HepG2 (cell line): ENCODE measurements at regions not wholly inside any gene's neighbourhood (a gene's known extent, or its start where the extent isn't known, plus 50 kb on each side); places are given as distances from the start of the nearest gene placed in this dataset.

Source experiments
- ATAC-seq: fragments of 200-7000 bp; cut with Tn5 transposase; 3 replicates; pipeline ENCODE4 v1.9.1; 2020; ENCODE audit warnings: mild to moderate bottlenecking, moderate library complexity
- BruUV-seq: library from RNA; stranded (reverse); fragments of 400-500 nt; replicated peaks from 2 replicates; lab custom pipeline; 2021; lab: Mats Ljungman, UMichigan
- CTCF ChIA-PET: fragments of 300-600 bp; formaldehyde crosslinking; extraction: SDS; loops from one replicate; lab custom pipeline; 2021; ENCODE audit warnings: low total read pairs, inconsistent platforms, low intra/inter-chr PET ratio; lab: Yijun Ruan, JAX
- POLR2A ChIA-PET: fragments of 350-600 bp; sonication (Branson Sonifier 250); formaldehyde crosslinking; loops from one replicate; lab custom pipeline; 2020; ENCODE audit warnings: antibody characterized with exemption, inconsistent platforms; lab: Yijun Ruan, JAX
- DNase-seq: peaks from one replicate; pipeline ENCODE4 v3.0.0-alpha.2; 2015; ENCODE audit warnings: low spot score
- FAIRE-seq: peaks from 3 replicates; lab custom pipeline; 2011; peaks lifted over from hg19 to GRCh38; lab: Jason Lieb, UNC
- H2AFZ ChIP-seq: one replicate; pipeline ENCODE4 v1.6.1; 2011; ENCODE audit warnings: low read length, inconsistent platforms
- H3K27ac ChIP-seq: fragments of 300-600 bp; 3 replicates; pipeline ENCODE4 v1.8.0; 2011; ENCODE audit warnings: mixed run types, mild to moderate bottlenecking, mixed read lengths, low read length, inconsistent platforms; ENCODE audit not compliant: insufficient read depth; ENCODE audit errors: extremely low read length
- H3K27me3 ChIP-seq, 2 experiments: fragments of 200-600 bp in 1 of 2; 2 replicates in 1 of 2; 3 replicates in 1 of 2; pipeline versions ENCODE4 v1.6.0 to v1.8.0; 2011; ENCODE audit warnings: low read length in 2 of 2, mild to moderate bottlenecking in 2 of 2, moderate library complexity in 2 of 2, inconsistent platforms in 1 of 2; ENCODE audit not compliant: insufficient read depth in 2 of 2, control insufficient read depth in 1 of 2
- H3K36me3 ChIP-seq, 2 experiments: fragments of 200-600 bp in 1 of 2; replicated peaks in 1 of 2; 2 replicates in 1 of 2; 3 replicates in 1 of 2; pipeline versions ENCODE4 v1.5.1 to v1.8.0; 2011; ENCODE audit warnings: low read length in 2 of 2, inconsistent platforms in 1 of 2; ENCODE audit not compliant: insufficient read depth in 2 of 2, control insufficient read depth in 1 of 2
- H3K4me1 ChIP-seq: 2 replicates; pipeline ENCODE4 v1.5.1; 2012; ENCODE audit warnings: low read length, inconsistent platforms; ENCODE audit not compliant: insufficient read depth
- H3K4me2 ChIP-seq: 2 replicates; pipeline ENCODE4 v1.6.0; 2011; ENCODE audit warnings: low read depth, low read length, inconsistent platforms
- H3K4me3 ChIP-seq, 3 experiments: fragments of 200-600 bp in 1 of 3; sonication (generic), shearing (Covaris generic) in 1 of 3; replicated peaks in 1 of 3; 2 replicates each; pipeline ENCODE4 v1.5.1; 2011 to 2016; ENCODE audit warnings: low read length in 3 of 3, inconsistent platforms in 2 of 3, low read depth in 2 of 3, mild to moderate bottlenecking in 2 of 3, control low read depth in 1 of 3, mixed read lengths in 1 of 3; ENCODE audit not compliant: insufficient read depth in 1 of 3
- H3K79me2 ChIP-seq: one replicate; pipeline ENCODE4 v1.6.1; 2011; ENCODE audit warnings: low read length, inconsistent platforms; ENCODE audit not compliant: insufficient read depth
- H3K9ac ChIP-seq: 2 replicates; pipeline ENCODE4 v1.6.0; 2011; ENCODE audit warnings: mild to moderate bottlenecking, low read depth, low read length, inconsistent platforms; ENCODE audit not compliant: insufficient read depth
- H3K9me3 ChIP-seq: 2 replicates; pipeline ENCODE4 v1.5.1; 2012; ENCODE audit warnings: mild to moderate bottlenecking, low read length
- H4K20me1 ChIP-seq: 2 replicates; pipeline ENCODE4 v1.6.0; 2011; ENCODE audit warnings: inconsistent platforms, mild to moderate bottlenecking, low read length, moderate library complexity; ENCODE audit not compliant: insufficient read depth
- HOMEZ ChIP-seq: IDR thresholded peaks from 2 replicates; pipeline ENCODE4 v1.6.1; 2016; ENCODE audit warnings: low read depth
- NFKB2 ChIP-seq: sonication (generic); formaldehyde crosslinking; IDR thresholded peaks from 2 replicates; pipeline ENCODE4 v1.4.0; 2020; ENCODE audit warnings: missing genetic modification reagents, borderline replicate concordance
- RXRA ChIP-seq: sonication (generic); formaldehyde crosslinking; IDR thresholded peaks from 2 replicates; pipeline ENCODE4 v1.5.1; 2020; ENCODE audit warnings: missing genetic modification reagents
- ZNF441 ChIP-seq: sonication (generic); formaldehyde crosslinking; IDR thresholded peaks from 2 replicates; pipeline ENCODE4 v1.7.0; 2021; ENCODE audit warnings: missing genetic modification reagents, borderline replicate concordance
- WGBS: methylation state at CpG from one replicate; pipeline ENCODE4 v1.1.6; 2017; ENCODE audit warnings: low lambda C conversion rate; 5-methylcytosine and 5-hydroxymethylcytosine counted together
- in situ Hi-C: cut with HindIII; loops from 2 replicates; pipeline ENCODE4 v1.10.0; 2017; ENCODE audit warnings: low pct_unique_long_range_greater_than_20kb; ENCODE audit not compliant: extremely low pct_ligation_motif_present
- intact Hi-C: fragments of 100-400 bp; cut with micrococcal nuclease; formaldehyde crosslinking; loops from one replicate; pipeline ENCODE4 v1.10.0; 2022; ENCODE audit not compliant: unreplicated experiment
- TF ChIP-seq, protein P1 (sequence below): sonication (generic); formaldehyde crosslinking; IDR thresholded peaks from 2 replicates; pipeline ENCODE4 v1.5.0; 2020; ENCODE audit warnings: missing genetic modification reagents
- TF ChIP-seq, protein P2 (sequence below): sonication (generic); formaldehyde crosslinking; IDR thresholded peaks from 2 replicates; pipeline ENCODE4 v1.4.0; 2020; ENCODE audit warnings: missing genetic modification reagents

DNA sequence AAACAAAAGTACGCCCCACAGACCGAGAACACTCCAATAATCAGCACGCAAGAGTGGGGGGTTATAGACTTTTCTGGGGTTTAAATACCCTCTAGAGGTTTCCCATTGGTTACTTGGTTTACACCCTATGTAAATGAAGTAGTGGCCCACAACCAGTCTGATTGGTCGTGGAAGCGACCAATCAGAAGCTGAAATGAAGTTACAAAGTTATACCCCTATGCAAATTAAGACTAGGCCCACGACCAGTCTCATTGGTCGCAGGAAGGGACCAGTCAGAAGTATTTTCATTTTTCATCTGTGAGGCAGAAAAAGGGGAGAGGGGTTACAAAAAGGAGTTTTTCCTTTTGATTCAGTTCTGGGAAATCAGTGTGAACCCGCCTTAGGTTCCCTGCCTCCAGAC lies 55.3 kb upstream of the YWHAQ start:
- ChIA-PET CTCF (no interaction called here), POLR2A (no interaction called here)
- Histone ChIP-seq H3K27ac (no peak overlapping the region), H3K9ac (no peak overlapping the region), H3K9me3 (no peaks in the 10 kb centered on the region), H3K27me3 (peaks cover 0 to 21% of the 10 kb centered on the region in 2 experiments; a peak in 4 of 5 replicates), H2AFZ (no peak overlapping the region), H3K79me2 (no peaks in the 10 kb centered on the region), H4K20me1 (no peaks in the 10 kb centered on the region), H3K36me3 (no peaks in the 10 kb centered on the region), H3K4me3 (no peak overlapping the region), H3K4me1 (no peaks in the 10 kb centered on the region), H3K4me2 (no peak overlapping the region)
- intact Hi-C loops (no loop called here), in situ Hi-C loops (no loop called here)
- FAIRE-seq (no peak), DNase-seq (no peak), ATAC-seq (no peak)
- TF ChIP-seq, protein P1, sequence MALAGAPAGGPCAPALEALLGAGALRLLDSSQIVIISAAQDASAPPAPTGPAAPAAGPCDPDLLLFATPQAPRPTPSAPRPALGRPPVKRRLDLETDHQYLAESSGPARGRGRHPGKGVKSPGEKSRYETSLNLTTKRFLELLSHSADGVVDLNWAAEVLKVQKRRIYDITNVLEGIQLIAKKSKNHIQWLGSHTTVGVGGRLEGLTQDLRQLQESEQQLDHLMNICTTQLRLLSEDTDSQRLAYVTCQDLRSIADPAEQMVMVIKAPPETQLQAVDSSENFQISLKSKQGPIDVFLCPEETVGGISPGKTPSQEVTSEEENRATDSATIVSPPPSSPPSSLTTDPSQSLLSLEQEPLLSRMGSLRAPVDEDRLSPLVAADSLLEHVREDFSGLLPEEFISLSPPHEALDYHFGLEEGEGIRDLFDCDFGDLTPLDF (CRISPR knock-in tag): no peak
- TF ChIP-seq ZNF441: no peak
- TF ChIP-seq, protein P2, sequence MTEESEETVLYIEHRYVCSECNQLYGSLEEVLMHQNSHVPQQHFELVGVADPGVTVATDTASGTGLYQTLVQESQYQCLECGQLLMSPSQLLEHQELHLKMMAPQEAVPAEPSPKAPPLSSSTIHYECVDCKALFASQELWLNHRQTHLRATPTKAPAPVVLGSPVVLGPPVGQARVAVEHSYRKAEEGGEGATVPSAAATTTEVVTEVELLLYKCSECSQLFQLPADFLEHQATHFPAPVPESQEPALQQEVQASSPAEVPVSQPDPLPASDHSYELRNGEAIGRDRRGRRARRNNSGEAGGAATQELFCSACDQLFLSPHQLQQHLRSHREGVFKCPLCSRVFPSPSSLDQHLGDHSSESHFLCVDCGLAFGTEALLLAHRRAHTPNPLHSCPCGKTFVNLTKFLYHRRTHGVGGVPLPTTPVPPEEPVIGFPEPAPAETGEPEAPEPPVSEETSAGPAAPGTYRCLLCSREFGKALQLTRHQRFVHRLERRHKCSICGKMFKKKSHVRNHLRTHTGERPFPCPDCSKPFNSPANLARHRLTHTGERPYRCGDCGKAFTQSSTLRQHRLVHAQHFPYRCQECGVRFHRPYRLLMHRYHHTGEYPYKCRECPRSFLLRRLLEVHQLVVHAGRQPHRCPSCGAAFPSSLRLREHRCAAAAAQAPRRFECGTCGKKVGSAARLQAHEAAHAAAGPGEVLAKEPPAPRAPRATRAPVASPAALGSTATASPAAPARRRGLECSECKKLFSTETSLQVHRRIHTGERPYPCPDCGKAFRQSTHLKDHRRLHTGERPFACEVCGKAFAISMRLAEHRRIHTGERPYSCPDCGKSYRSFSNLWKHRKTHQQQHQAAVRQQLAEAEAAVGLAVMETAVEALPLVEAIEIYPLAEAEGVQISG (CRISPR knock-in tag): no peak
- no peak for TF ChIP-seq NFKB2
- TF ChIP-seq RXRA (CRISPR knock-in tag): no peak
- no peak for TF ChIP-seq HOMEZ (CRISPR knock-in tag)
- no TSS peak for BruUV-seq
- WGBS: 58% methylated on average over 8 of the region's 8 CpGs
